ENCODE measurements at regions not wholly inside any gene's neighbourhood (a gene's known extent, or its start where the extent isn't known, plus 50 kb on each side); places are given as distances from the start of the nearest gene placed in this dataset.

- Histone ChIP-seq H3K27me3 (no peaks in the 10 kb centered on the region), H3K9me3 (no peaks in the 10 kb centered on the region), H3K36me3 (no peaks in the 10 kb centered on the region), H3K4me3 (no peak overlapping the region), H3K9ac (ENCODE audit: low read depth in 2 of 2, low read length in 2 of 2) (no peak overlapping the region), H3K27ac (no peak overlapping the region), H3K4me1 (no peaks in the 10 kb centered on the region)
- TF ChIP-seq, protein P1, sequence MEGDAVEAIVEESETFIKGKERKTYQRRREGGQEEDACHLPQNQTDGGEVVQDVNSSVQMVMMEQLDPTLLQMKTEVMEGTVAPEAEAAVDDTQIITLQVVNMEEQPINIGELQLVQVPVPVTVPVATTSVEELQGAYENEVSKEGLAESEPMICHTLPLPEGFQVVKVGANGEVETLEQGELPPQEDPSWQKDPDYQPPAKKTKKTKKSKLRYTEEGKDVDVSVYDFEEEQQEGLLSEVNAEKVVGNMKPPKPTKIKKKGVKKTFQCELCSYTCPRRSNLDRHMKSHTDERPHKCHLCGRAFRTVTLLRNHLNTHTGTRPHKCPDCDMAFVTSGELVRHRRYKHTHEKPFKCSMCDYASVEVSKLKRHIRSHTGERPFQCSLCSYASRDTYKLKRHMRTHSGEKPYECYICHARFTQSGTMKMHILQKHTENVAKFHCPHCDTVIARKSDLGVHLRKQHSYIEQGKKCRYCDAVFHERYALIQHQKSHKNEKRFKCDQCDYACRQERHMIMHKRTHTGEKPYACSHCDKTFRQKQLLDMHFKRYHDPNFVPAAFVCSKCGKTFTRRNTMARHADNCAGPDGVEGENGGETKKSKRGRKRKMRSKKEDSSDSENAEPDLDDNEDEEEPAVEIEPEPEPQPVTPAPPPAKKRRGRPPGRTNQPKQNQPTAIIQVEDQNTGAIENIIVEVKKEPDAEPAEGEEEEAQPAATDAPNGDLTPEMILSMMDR (IDR thresholded peaks at IDR 0.05) = no peak
- DNase-seq = no peak
- intact Hi-C loops (cut with DNase I) = no loop called here
Measured at GRCh38 chr4:97334348-97334747, 808.9 kb downstream of the STPG2 start.

DNA sequence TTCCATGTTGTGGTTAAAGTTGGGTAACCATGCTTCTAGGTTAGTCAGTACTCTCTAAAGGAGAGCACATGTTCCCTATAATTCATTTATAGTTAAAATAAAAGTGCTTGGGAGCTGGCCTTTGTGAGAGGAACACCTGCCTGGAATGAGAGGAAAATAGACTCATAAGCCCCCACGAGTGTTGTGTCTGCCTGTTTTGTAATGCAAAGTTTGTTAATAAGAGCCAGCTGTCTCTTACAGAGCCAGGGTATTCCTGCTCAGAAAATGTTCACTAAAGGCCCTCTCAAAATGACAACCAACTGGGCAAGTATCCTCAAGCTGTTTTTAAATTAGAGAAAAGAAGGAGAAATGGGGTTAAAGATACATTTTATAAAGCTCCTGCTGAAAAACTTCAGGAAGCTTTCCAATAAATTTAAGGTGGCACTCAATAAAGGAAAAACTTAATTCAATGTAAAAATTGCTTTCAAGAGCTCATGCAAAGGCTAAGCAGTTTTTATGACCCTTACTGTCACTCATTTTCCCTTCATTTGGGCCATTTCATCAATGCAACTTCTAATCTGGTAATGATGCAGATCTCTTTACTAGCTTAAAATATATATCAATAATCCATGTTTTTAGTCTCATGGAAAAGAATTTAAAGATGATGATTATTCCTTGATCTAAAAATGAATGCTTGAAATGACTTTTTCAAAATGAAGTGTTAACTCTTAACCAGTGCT lies 793.6 kb downstream of the STPG2 start:
- intact Hi-C loops (cut with DNase I) = no loop called here
- Histone ChIP-seq H3K9ac (ENCODE audit: low read depth in 2 of 2, low read length in 2 of 2) (no peak overlapping the region), H3K4me1 (no peaks in the 10 kb centered on the region), H3K9me3 (no peaks in the 10 kb centered on the region), H3K36me3 (no peaks in the 10 kb centered on the region), H3K4me3 (no peak overlapping the region), H3K27ac (no peak overlapping the region), H3K27me3 (no peaks in the 10 kb centered on the region)
- DNase-seq = no peak
- TF ChIP-seq, protein P1 (IDR thresholded peaks at IDR 0.05) = no peak

GRCh38 chr4:97353876-97354275 lies 789.4 kb downstream of the STPG2 start:
- Histone ChIP-seq H3K27ac (no peak overlapping the region), H3K4me1 (no peaks in the 10 kb centered on the region), H3K4me3 (no peak overlapping the region), H3K9me3 (no peaks in the 10 kb centered on the region), H3K27me3 (no peaks in the 10 kb centered on the region), H3K36me3 (no peaks in the 10 kb centered on the region), H3K9ac (ENCODE audit: low read depth in 2 of 2, low read length in 2 of 2) (no peak overlapping the region)
- TF ChIP-seq, protein P1 (IDR thresholded peaks at IDR 0.05) = no peak
- intact Hi-C loops (cut with DNase I) = no loop called here
- no peak for DNase-seq

DNA sequence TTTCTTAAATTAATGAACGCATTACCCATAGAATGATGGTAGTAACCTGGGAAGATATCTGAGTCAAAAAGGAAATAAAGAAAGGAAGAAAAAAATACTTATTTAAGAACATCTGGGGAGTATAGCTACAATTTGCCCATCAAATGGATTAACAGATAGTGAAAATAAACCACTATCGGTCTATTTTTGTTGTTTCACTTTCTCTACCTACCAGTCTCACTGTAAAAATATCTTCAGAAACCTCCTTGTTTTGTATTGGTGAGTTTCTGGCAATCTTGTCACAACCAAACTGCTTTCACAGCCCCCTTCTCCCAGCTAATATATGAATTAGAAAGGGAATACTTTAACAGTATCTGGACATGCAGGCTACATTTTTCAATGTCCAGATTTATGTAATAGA lies 783.5 kb downstream of the STPG2 start:
- Histone ChIP-seq H3K36me3 (no peaks in the 10 kb centered on the region), H3K4me1 (no peaks in the 10 kb centered on the region), H3K9me3 (no peaks in the 10 kb centered on the region), H3K9ac (ENCODE audit: low read depth in 2 of 2, low read length in 2 of 2) (no peak overlapping the region), H3K4me3 (no peak overlapping the region), H3K27ac (no peak overlapping the region), H3K27me3 (no peaks in the 10 kb centered on the region)
- TF ChIP-seq, protein P1 (IDR thresholded peaks at IDR 0.05) = no peak
- intact Hi-C loops (cut with DNase I) = no loop called here
- DNase-seq = no peak

GRCh38 chr4:97360733-97361132 lies 782.5 kb downstream of the STPG2 start:
- Histone ChIP-seq H3K9ac (ENCODE audit: low read depth in 2 of 2, low read length in 2 of 2) (no peak overlapping the region), H3K9me3 (no peaks in the 10 kb centered on the region), H3K4me1 (no peaks in the 10 kb centered on the region), H3K27ac (no peak overlapping the region), H3K4me3 (no peak overlapping the region), H3K36me3 (no peaks in the 10 kb centered on the region), H3K27me3 (no peaks in the 10 kb centered on the region)
- TF ChIP-seq, protein P1 (IDR thresholded peaks at IDR 0.05) = no peak
- intact Hi-C loops (cut with DNase I) = no loop called here
- DNase-seq = no peak
